ENCODE measurements at regions not wholly inside any gene's neighbourhood (a gene's known extent, or its start where the extent isn't known, plus 50 kb on each side); places are given as distances from the start of the nearest gene placed in this dataset.

DNA sequence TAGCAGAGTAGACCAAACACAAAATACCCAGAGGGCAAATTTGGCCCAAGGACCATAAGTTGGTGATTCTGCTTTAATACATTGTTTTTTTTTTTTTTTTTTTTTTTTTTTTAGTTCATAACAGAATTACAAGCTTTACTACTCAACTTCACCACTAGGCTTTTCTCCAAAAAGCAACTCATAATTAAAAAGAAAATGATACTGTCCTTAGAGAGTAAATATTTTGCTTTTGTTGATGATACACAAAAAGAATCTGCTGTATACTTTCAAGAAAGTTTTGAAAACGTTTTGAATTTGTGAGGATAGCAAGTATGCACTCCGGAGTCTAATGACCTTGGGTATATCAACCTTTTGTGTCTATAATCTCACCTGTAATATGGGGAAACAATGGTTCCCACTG, 68.9 kb upstream of the LMO3 start:
- TF ChIP-seq NFE2L2 (conservative IDR thresholded peaks at IDR 0.05; ENCODE audit: low read length) (no peak), ESRRA (IDR thresholded peaks at IDR 0.05; ENCODE audit: borderline replicate concordance, low read length) (no peak), SREBF2 (IDR thresholded peaks at IDR 0.05) (no peak), CEBPB (IDR thresholded peaks at IDR 0.05) (no peak)
- TF ChIP-seq, protein P1, sequence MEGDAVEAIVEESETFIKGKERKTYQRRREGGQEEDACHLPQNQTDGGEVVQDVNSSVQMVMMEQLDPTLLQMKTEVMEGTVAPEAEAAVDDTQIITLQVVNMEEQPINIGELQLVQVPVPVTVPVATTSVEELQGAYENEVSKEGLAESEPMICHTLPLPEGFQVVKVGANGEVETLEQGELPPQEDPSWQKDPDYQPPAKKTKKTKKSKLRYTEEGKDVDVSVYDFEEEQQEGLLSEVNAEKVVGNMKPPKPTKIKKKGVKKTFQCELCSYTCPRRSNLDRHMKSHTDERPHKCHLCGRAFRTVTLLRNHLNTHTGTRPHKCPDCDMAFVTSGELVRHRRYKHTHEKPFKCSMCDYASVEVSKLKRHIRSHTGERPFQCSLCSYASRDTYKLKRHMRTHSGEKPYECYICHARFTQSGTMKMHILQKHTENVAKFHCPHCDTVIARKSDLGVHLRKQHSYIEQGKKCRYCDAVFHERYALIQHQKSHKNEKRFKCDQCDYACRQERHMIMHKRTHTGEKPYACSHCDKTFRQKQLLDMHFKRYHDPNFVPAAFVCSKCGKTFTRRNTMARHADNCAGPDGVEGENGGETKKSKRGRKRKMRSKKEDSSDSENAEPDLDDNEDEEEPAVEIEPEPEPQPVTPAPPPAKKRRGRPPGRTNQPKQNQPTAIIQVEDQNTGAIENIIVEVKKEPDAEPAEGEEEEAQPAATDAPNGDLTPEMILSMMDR (IDR thresholded peaks at IDR 0.05): no peak
